GM18873 (cell line): ENCODE measurements at regions not wholly inside any gene's neighbourhood (a gene's known extent, or its start where the extent isn't known, plus 50 kb on each side); places are given as distances from the start of the nearest gene placed in this dataset.
A peak's percentile ranks its signal among the peaks of the same experiment; 100 is the strongest.
"Not testable (repeated sequence)": the region's sequence is repeated elsewhere in the genome, so short reads cannot be mapped to it uniquely, and the experiment has no call there.

ENCODE experiments used
- ATAC-seq: cut with Tn5 transposase; IDR thresholded peaks from one replicate; pipeline ENCODE4 v1.9.1; 2021; ENCODE audit warnings: mild to moderate bottlenecking, moderate library complexity, moderate number of reproducible peaks; ENCODE audit not compliant: unreplicated experiment, low FRiP score

- ATAC-seq, result no peak
These were observed 494.6 kb downstream of the CHSY3 start for GRCh38 chr5:130398825-130399224.

DNA sequence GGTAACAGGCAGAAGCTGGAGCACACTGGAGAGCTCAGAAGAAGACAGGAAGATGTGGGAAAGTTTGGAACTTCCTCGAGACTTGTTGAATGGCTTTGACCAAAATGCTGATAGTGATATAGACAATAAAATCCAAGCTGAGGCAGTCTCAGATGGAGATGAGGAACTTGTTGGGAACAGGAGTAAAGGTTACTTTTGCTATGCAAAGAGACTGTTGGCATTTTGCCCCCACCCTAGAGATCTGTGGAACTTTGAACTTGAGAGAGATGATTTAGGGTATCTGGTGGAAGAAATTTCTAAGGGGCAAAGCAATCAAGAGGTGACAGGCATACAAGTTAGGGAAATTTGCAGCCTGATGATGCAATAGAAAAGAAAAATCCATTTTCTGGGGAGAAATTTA, 493.5 kb downstream of the CHSY3 start:
- ATAC-seq, result not testable (repeated sequence)

GRCh38 chr5:130397132-130397531, 492.9 kb downstream of the CHSY3 start:
- ATAC-seq, result no peak

- not testable (repeated sequence) for ATAC-seq
These were observed 487.5 kb downstream of the CHSY3 start for GRCh38 chr5:130391727-130392264.

- no peak for ATAC-seq
These were observed 481.9 kb downstream of the CHSY3 start for GRCh38 chr5:130386155-130386554.

- no peak for ATAC-seq
These were observed 481.4 kb downstream of the CHSY3 start for GRCh38 chr5:130385656-130386055.

GRCh38 chr5:130365956-130366355, 461.7 kb downstream of the CHSY3 start:
- ATAC-seq, result no peak

DNA sequence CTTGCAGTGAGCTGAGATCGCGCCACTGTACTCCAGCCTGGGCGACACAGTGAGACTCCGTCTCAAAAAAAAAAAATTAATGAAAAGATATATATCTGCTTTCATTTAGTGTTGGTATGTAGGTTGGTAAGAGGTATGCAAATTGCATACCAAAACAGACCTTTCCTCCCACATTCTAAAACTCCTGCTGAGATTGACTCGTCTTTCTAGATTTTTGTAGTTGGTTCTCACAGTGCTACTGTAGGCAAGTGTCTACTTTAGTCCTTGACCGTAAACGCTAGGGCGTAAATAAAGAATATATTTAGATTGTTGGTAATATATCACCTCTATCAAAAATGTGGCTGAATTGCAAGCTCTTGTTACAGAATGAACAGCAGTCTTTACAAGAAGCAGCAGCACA, 445.9 kb downstream of the CHSY3 start:
- no peak for ATAC-seq

GRCh38 chr5:130337179-130337888, 433.1 kb downstream of the CHSY3 start:
- no peak for ATAC-seq

DNA sequence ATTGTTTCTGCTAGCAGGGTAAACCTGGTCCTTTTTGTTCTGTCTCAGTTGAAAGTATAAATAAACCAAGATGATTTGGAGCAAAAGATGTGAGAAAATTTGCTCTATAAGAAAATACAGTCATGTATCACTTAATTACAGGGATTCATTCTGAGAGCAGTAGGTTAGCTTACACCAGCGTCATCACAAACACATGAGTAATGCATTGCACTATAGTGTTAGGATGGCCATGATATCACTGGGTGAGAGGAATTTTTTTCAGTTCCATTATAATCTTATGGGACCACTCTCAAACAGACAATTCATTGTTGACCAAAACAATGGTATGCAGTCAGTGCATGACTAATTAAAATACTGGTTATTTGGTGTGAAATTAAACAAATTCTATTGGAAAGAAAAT, 430.9 kb downstream of the CHSY3 start:
- ATAC-seq, result no peak

DNA sequence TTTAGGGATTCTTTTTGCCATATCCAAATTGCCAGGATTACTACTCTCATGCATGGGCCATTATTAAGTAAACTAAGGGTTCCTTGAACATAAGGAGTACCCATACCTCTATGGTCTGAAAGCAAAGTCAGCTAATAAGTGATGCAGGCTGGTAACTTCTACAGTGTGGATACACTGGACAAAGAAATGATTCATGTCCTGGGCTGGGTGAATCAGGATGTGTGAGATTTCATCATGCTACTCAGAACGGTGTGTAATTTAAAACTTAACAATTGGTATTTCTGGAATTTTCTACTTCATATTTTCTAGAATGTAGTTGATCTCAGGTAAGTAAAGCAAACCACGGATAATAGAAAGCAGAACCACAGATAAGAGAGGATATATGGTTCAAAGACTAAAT, 428.8 kb downstream of the CHSY3 start:
- no peak for ATAC-seq

- no peak for ATAC-seq
These were observed 427.1 kb downstream of the CHSY3 start for GRCh38 chr5:130331332-130331731.

GRCh38 chr5:130324953-130325671, 420.8 kb downstream of the CHSY3 start:
- no peak for ATAC-seq

DNA sequence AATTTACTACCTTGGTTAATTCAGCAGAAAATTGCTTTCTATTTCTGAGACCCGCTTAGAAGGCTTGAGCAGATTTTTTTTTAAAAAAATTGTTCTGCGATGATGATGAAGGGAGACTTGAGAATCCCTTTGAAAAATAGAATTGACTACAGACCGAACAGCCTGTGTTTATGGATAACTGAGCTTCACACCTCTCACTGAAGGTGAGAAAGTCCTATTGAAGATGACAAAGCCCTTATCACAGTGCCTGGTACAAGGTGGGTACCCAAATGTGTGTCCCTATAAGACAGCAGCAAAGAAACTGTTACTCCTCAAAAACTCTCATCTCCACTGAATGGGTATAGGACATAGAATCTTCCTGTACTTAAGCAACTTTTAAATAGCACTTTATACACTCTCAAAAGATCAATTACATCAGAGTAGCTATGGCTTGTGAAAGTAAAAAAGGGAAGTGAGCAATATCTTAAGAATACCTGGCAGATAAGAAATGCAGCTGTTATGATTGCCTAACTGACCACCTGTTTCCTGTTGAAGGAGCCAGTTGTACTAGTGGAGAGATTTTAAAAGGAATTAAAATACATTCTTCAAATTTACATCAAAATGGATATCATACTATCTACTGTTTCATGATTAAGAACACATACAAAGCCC, 419.7 kb downstream of the CHSY3 start:
- peak; percentile 100 for ATAC-seq

- no peak for ATAC-seq
These were observed 417.7 kb downstream of the CHSY3 start for GRCh38 chr5:130321931-130322330.

DNA sequence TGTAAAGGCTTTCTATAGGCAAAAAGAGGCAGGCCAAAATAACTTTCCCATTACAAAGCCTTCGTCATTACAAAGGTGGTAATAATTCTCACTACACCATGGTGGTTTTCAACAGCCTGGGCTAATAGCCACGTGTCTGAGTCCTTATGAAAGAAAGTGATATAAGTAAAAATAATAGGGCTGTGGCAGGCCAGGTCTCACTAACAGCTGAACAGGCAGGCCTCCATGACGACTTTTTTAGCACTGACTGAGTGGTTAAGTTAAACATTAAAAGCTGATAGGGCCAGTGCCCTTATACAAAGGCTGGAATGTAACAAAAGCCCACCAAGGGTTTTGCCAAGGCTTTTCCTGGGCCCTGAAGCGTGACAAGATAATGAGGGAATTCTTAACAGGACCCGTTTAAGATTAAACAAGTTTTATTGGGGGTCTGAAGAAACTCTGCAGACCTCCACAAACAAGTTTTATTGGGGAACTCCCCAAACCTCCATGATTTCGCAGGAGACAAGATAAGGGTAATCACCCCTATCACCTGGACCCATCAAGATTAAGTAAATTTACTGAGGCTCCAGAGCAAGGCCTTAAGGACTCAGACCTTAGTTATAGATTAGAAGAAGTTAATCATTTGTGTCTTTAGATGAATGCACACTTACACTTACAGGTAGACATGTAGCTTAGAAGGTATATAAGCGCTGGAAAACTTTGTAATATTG, 412.9 kb downstream of the CHSY3 start:
- ATAC-seq, result peak; percentile 73

- ATAC-seq, result no peak
These were observed 391.0 kb downstream of the CHSY3 start for GRCh38 chr5:130295235-130295634.

GRCh38 chr5:130294798-130295197, 390.5 kb downstream of the CHSY3 start:
- ATAC-seq, result not testable (repeated sequence)

GRCh38 chr5:130290219-130290618, 386.0 kb downstream of the CHSY3 start:
- no peak for ATAC-seq
